SK-N-SH (cell line): ENCODE measurements at regions not wholly inside any gene's neighbourhood (a gene's known extent, or its start where the extent isn't known, plus 50 kb on each side); places are given as distances from the start of the nearest gene placed in this dataset.

Experiments
- CTCF ChIA-PET: fragments of 300-600, 350-600 bp; formaldehyde crosslinking; extraction: SDS; loops from one replicate; lab custom pipeline; 2021; lab: Yijun Ruan, JAX
- POLR2A ChIA-PET: fragments of 350-600 bp; sonication (Branson Sonifier 250); formaldehyde crosslinking; extraction: SDS; loops from one replicate; lab custom pipeline; 2020; ENCODE audit warnings: antibody characterized with exemption, inconsistent platforms; lab: Yijun Ruan, JAX
- DNase-seq: peaks from one replicate; pipeline ENCODE4 v3.0.0; 2012
- H2AFZ ChIP-seq: fragments of 200-600 bp; sonication (generic); 2 replicates; pipeline ENCODE4 v1.8.1; 2016; ENCODE audit warnings: antibody characterized with exemption, mild to moderate bottlenecking, low read depth
- H3F3A ChIP-seq: fragments of 200-600 bp; sonication (generic); replicated peaks from 2 replicates; pipeline ENCODE3; 2016; ENCODE audit warnings: antibody characterized with exemption, mild to moderate bottlenecking; ENCODE audit not compliant: insufficient read depth
- H3K27ac ChIP-seq, 2 experiments: fragments of 200-500 bp in 1 of 2; fragments of 200-600 bp in 1 of 2; sonication (Bioruptor generic) in 1 of 2; sonication (generic), shearing (Covaris generic) in 1 of 2; 2 replicates each; pipeline versions ENCODE4 v1.5.1 to v1.6.1; 2014 to 2016; ENCODE audit warnings: low read depth in 2 of 2, inconsistent platforms in 1 of 2, low read length in 1 of 2, mild to moderate bottlenecking in 1 of 2, mixed read lengths in 1 of 2
- H3K27me3 ChIP-seq: fragments of 200-600 bp; sonication (generic), shearing (Covaris generic); 2 replicates; pipeline ENCODE4 v1.6.1; 2016; ENCODE audit warnings: mixed run types; ENCODE audit not compliant: insufficient read depth
- H3K36me3 ChIP-seq, 2 experiments: fragments of 200-500 bp in 1 of 2; fragments of 200-600 bp in 1 of 2; sonication (Bioruptor generic) in 1 of 2; sonication (generic) in 1 of 2; replicated peaks in 1 of 2; 2 replicates each; pipeline versions ENCODE3 to v1.5.1; 2014 to 2016; ENCODE audit warnings: low read length in 1 of 2, mild to moderate bottlenecking in 1 of 2; ENCODE audit not compliant: insufficient read depth in 2 of 2, control insufficient read depth in 1 of 2
- H3K4me1 ChIP-seq, 2 experiments: fragments of 200-500 bp in 1 of 2; fragments of 200-600 bp in 1 of 2; sonication (Bioruptor generic) in 1 of 2; sonication (generic), shearing (Covaris generic) in 1 of 2; 2 replicates each; pipeline versions ENCODE4 v1.5.1 to v1.6.1; 2014 to 2016; ENCODE audit warnings: low read depth in 1 of 2, low read length in 1 of 2, mixed run types in 1 of 2; ENCODE audit not compliant: insufficient read depth in 2 of 2, control insufficient read depth in 1 of 2
- H3K4me2 ChIP-seq: fragments of 200-600 bp; sonication (generic), shearing (Covaris generic); 2 replicates; pipeline ENCODE4 v1.6.1; 2017; ENCODE audit warnings: mixed run types
- H3K4me3 ChIP-seq, 2 experiments: fragments of 200-500 bp in 1 of 2; fragments of 200-600 bp in 1 of 2; sonication (Bioruptor generic) in 1 of 2; sonication (generic), shearing (Covaris generic) in 1 of 2; 2 replicates each; pipeline versions ENCODE4 v1.5.1 to v1.8.1; 2014 to 2016; ENCODE audit warnings: low read depth in 2 of 2, inconsistent platforms in 1 of 2, low read length in 1 of 2, mild to moderate bottlenecking in 1 of 2, mixed read lengths in 1 of 2, moderate library complexity in 1 of 2
- H3K79me2 ChIP-seq: fragments of 200-600 bp; sonication (generic); 2 replicates; pipeline ENCODE4 v1.8.1; 2017; ENCODE audit warnings: mild to moderate bottlenecking; ENCODE audit not compliant: insufficient read depth
- H3K9ac ChIP-seq: fragments of 200-600 bp; sonication (generic); 2 replicates; pipeline ENCODE4 v1.6.1; 2017; ENCODE audit warnings: mixed run types
- H3K9me2 ChIP-seq: fragments of 200-600 bp; sonication (generic); 2 replicates; pipeline ENCODE4 v1.6.1; 2017; ENCODE audit warnings: mixed run types
- H3K9me3 ChIP-seq: fragments of 200-600 bp; sonication (generic); 2 replicates; pipeline ENCODE4 v1.6.1; 2017; ENCODE audit warnings: mixed run types, mild to moderate bottlenecking, moderate library complexity
- H4K20me1 ChIP-seq: fragments of 200-600 bp; sonication (generic); 2 replicates; pipeline ENCODE4 v1.6.1; 2017; ENCODE audit warnings: mild to moderate bottlenecking, mixed run types; ENCODE audit not compliant: insufficient read depth
- ELF1 ChIP-seq: IDR thresholded peaks from 2 replicates; pipeline ENCODE4 v1.4.0; 2012
- EP300 ChIP-seq, 2 experiments: IDR thresholded peaks; 2 replicates each; pipeline versions ENCODE4 v1.4.0 to v1.6.1; 2012; ENCODE audit warnings: borderline replicate concordance in 1 of 2, low read depth in 1 of 2, low read length in 1 of 2
- FOSL2 ChIP-seq: IDR thresholded peaks from 2 replicates; pipeline ENCODE4 v1.4.0; 2012; ENCODE audit warnings: low read depth, mild to moderate bottlenecking, moderate library complexity, borderline replicate concordance
- FOXJ3 ChIP-seq: sonication (generic); formaldehyde crosslinking; IDR thresholded peaks from 2 replicates; pipeline ENCODE4 v1.5.1; 2020; ENCODE audit warnings: mild to moderate bottlenecking, missing genetic modification reagents
- MXI1 ChIP-seq: IDR thresholded peaks from 2 replicates; pipeline ENCODE4 v1.6.1; 2012; ENCODE audit warnings: mild to moderate bottlenecking, low read depth, low read length, improper control_type of control experiment
- NFIC ChIP-seq: IDR thresholded peaks from 2 replicates; pipeline ENCODE4 v1.4.0; 2012; ENCODE audit warnings: borderline replicate concordance
- NRF1 ChIP-seq: IDR thresholded peaks from 2 replicates; pipeline ENCODE4 v1.6.1; 2012; ENCODE audit warnings: low read depth, mild to moderate bottlenecking, low read length
- RAD21 ChIP-seq: IDR thresholded peaks from 2 replicates; pipeline ENCODE4 v1.6.1; 2012; ENCODE audit warnings: mild to moderate bottlenecking, low read length
- RCOR1 ChIP-seq: fragments of 150-350 bp; IDR thresholded peaks from 2 replicates; pipeline ENCODE4 v1.6.1; 2017; ENCODE audit warnings: antibody characterized with exemption, low read length
- RFX5 ChIP-seq: IDR thresholded peaks from 2 replicates; pipeline ENCODE4 v1.6.1; 2012; ENCODE audit warnings: mild to moderate bottlenecking, improper control_type of control experiment, low read length
- RXRA ChIP-seq: IDR thresholded peaks from 2 replicates; pipeline ENCODE4 v1.4.0; 2012; ENCODE audit warnings: low read depth, mild to moderate bottlenecking, borderline replicate concordance
- TAF1 ChIP-seq: IDR thresholded peaks from 2 replicates; pipeline ENCODE4 v1.6.1; 2012; ENCODE audit warnings: low read depth, mild to moderate bottlenecking, low read length, moderate library complexity, borderline replicate concordance
- TCF12 ChIP-seq: IDR thresholded peaks from 2 replicates; pipeline ENCODE4 v1.4.0; 2012
- TEAD4 ChIP-seq: IDR thresholded peaks from 2 replicates; pipeline ENCODE4 v1.4.0; 2012; ENCODE audit warnings: mild to moderate bottlenecking, borderline replicate concordance; ENCODE audit not compliant: insufficient read depth
- WGBS: methylation state at CpG from one replicate; pipeline ENCODE4 v1.1.6; 2017; ENCODE audit warnings: low lambda C conversion rate; 5-methylcytosine and 5-hydroxymethylcytosine counted together
- TF ChIP-seq, protein P1 (sequence below): fragments of 150-350 bp; IDR thresholded peaks from 2 replicates; pipeline ENCODE4 v1.6.1; 2017; ENCODE audit warnings: antibody characterized with exemption, low read length, low read depth, borderline replicate concordance
- TF ChIP-seq, protein P2 (sequence below): IDR thresholded peaks from 2 replicates; pipeline ENCODE4 v1.4.0; 2012; ENCODE audit warnings: low read depth, borderline replicate concordance
- TF ChIP-seq, protein P3 (sequence below): fragments of 200-600 bp; sonication (generic); IDR thresholded peaks from 2 replicates; pipeline ENCODE4 v1.6.1; 2017; ENCODE audit warnings: antibody characterized with exemption, mild to moderate bottlenecking, moderate library complexity
- TF ChIP-seq, protein P4 (sequence below): IDR thresholded peaks from 2 replicates; pipeline ENCODE4 v1.4.0; 2012; ENCODE audit warnings: low read depth
- TF ChIP-seq, protein P5 (sequence below): IDR thresholded peaks from 2 replicates; pipeline ENCODE4; 2012

DNA sequence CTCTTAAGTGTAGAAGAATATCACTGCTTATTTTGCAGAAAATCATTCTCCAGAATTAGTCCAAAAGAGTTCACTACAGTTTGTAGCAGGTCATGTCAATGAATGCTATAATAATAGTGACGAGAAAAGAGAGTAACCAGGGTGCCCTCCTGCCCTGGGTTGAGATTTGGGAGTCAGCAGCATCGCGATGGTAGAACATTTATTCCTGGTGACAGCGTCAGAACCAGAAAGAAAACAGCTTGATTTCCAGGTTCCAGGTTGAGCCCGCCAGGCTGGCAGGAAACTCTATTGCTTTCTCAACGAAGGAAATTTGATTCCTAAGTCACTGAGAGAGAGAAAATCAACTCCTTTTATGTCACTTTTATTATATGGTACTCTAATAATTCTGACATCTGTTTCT lies 550.3 kb downstream of the QKI start:
- no peak overlapping the region for H3K4me2 ChIP-seq
- no peaks in the 10 kb centered on the region for H3K79me2 ChIP-seq
- CTCF ChIA-PET: no interaction called here
- no peak overlapping the region for H2AFZ ChIP-seq
- H3K4me3 ChIP-seq: no peak overlapping the region
- no peaks in the 10 kb centered on the region for H4K20me1 ChIP-seq
- no peak overlapping the region; a peak in 1 of 4 replicates for H3K27ac ChIP-seq
- no peaks in the 10 kb centered on the region for H3K9me3 ChIP-seq
- H3K9me2 ChIP-seq: no peaks in the 10 kb centered on the region
- no peaks in the 10 kb centered on the region for H3K27me3 ChIP-seq
- WGBS: 65% methylated on average over 6 of the region's 6 CpGs
- POLR2A ChIA-PET: no interaction called here
- no peaks in the 10 kb centered on the region for H3K36me3 ChIP-seq
- no peaks in the 10 kb centered on the region for H3F3A ChIP-seq
- no peak for DNase-seq
- TF ChIP-seq NRF1 (no peak), ELF1 (no peak), TAF1 (no peak), RCOR1 (no peak), TEAD4 (no peak), TCF12 (no peak)
- TF ChIP-seq, protein P1, sequence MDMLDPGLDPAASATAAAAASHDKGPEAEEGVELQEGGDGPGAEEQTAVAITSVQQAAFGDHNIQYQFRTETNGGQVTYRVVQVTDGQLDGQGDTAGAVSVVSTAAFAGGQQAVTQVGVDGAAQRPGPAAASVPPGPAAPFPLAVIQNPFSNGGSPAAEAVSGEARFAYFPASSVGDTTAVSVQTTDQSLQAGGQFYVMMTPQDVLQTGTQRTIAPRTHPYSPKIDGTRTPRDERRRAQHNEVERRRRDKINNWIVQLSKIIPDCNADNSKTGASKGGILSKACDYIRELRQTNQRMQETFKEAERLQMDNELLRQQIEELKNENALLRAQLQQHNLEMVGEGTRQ: no peak
- TF ChIP-seq, protein P2, sequence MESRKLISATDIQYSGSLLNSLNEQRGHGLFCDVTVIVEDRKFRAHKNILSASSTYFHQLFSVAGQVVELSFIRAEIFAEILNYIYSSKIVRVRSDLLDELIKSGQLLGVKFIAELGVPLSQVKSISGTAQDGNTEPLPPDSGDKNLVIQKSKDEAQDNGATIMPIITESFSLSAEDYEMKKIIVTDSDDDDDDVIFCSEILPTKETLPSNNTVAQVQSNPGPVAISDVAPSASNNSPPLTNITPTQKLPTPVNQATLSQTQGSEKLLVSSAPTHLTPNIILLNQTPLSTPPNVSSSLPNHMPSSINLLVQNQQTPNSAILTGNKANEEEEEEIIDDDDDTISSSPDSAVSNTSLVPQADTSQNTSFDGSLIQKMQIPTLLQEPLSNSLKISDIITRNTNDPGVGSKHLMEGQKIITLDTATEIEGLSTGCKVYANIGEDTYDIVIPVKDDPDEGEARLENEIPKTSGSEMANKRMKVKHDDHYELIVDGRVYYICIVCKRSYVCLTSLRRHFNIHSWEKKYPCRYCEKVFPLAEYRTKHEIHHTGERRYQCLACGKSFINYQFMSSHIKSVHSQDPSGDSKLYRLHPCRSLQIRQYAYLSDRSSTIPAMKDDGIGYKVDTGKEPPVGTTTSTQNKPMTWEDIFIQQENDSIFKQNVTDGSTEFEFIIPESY: no peak
- no peak overlapping the region for H3K9ac ChIP-seq
- peaks cover 7 to 13% of the 10 kb centered on the region in 2 experiments; a peak in 3 of 4 replicates for H3K4me1 ChIP-seq

DNA sequence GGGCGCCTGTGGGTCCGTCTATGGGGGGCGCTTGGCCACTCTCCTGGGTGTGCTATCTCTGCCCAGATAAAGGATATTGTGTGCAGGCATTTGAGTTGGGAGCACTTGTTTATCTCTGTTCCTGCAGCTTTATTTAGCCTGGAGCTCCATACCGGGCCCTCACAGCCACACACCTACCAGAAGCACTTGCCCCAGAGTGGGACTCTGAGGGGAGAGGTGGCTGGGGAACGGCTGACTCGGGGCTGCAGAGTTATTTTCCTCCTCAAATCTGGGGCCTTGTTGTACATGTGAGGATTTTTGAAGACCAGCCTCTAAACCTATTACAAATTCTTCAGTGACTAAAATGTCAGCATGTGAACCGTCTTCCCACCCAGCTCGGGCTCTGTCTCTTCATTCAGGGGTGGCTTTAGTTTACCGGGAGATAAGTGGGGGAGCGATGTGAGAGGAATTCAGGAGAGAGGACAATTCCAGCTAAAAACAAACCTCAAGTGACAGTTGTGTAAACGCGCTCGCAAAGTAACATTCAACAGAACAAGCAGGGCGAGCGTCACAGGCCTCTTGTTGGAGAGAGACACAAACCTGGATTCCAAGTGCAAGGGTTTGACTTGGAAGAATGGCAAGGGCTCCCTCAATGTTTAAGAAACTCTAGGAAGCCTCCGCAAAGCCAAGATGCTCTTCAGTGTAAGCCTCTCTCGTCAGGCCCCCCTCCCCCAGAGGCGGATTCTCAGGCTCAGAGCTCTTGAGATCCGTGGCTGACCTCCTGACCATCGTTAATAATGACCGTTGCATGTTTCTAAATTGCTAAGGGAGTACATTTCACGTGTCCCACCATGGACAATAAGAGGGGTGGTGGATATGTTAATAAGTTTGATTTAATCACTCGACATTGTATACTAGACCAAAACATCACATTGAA lies 548.9 kb downstream of the QKI start:
- DNase-seq: no peak
- WGBS: 64% methylated on average over 22 of the region's 23 CpGs
- ChIA-PET CTCF (interaction anchor here (1.1 kb wide), 1 partner anchor 58 kb away, joined by 4 read pairs; no protein-coding TSS in a partner anchor), POLR2A (no interaction called here)
- Histone ChIP-seq H3K9me2 (no peaks in the 10 kb centered on the region), H3K9me3 (no peaks in the 10 kb centered on the region), H4K20me1 (no peaks in the 10 kb centered on the region), H3K9ac (no peak overlapping the region), H3K4me2 (no peak overlapping the region), H3K27me3 (no peaks in the 10 kb centered on the region), H3F3A (no peaks in the 10 kb centered on the region), H3K27ac (no peak overlapping the region), H3K4me1 (peaks cover 7 to 13% of the 10 kb centered on the region in 2 experiments; a peak in 3 of 4 replicates), H2AFZ (no peak overlapping the region), H3K4me3 (no peak overlapping the region), H3K36me3 (no peaks in the 10 kb centered on the region), H3K79me2 (no peaks in the 10 kb centered on the region)
- TF ChIP-seq RXRA (no peak), FOSL2 (no peak), EP300 (IDR thresholded peaks at IDR 0.05; ENCODE audit: borderline replicate concordance in 1 of 2, low read depth in 1 of 2, low read length in 1 of 2) (no peak), FOXJ3 (CRISPR knock-in tag) (no peak), NRF1 (no peak), RFX5 (no peak), NFIC (no peak), MXI1 (no peak), TEAD4 (no peak), RAD21 (no peak), TCF12 (no peak)
- TF ChIP-seq, protein P3, sequence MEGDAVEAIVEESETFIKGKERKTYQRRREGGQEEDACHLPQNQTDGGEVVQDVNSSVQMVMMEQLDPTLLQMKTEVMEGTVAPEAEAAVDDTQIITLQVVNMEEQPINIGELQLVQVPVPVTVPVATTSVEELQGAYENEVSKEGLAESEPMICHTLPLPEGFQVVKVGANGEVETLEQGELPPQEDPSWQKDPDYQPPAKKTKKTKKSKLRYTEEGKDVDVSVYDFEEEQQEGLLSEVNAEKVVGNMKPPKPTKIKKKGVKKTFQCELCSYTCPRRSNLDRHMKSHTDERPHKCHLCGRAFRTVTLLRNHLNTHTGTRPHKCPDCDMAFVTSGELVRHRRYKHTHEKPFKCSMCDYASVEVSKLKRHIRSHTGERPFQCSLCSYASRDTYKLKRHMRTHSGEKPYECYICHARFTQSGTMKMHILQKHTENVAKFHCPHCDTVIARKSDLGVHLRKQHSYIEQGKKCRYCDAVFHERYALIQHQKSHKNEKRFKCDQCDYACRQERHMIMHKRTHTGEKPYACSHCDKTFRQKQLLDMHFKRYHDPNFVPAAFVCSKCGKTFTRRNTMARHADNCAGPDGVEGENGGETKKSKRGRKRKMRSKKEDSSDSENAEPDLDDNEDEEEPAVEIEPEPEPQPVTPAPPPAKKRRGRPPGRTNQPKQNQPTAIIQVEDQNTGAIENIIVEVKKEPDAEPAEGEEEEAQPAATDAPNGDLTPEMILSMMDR: no peak
- TF ChIP-seq, protein P4, sequence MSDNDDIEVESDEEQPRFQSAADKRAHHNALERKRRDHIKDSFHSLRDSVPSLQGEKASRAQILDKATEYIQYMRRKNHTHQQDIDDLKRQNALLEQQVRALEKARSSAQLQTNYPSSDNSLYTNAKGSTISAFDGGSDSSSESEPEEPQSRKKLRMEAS: no peak
- TF ChIP-seq, protein P1: no peak
- TF ChIP-seq, protein P5, sequence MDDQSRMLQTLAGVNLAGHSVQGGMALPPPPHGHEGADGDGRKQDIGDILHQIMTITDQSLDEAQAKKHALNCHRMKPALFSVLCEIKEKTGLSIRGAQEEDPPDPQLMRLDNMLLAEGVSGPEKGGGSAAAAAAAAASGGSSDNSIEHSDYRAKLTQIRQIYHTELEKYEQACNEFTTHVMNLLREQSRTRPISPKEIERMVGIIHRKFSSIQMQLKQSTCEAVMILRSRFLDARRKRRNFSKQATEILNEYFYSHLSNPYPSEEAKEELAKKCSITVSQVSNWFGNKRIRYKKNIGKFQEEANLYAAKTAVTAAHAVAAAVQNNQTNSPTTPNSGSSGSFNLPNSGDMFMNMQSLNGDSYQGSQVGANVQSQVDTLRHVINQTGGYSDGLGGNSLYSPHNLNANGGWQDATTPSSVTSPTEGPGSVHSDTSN: no peak
